HG02678 (cell line): ENCODE measurements at regions not wholly inside any gene's neighbourhood (a gene's known extent, or its start where the extent isn't known, plus 50 kb on each side); places are given as distances from the start of the nearest gene placed in this dataset.
A peak's percentile ranks its signal among the peaks of the same experiment; 100 is the strongest.
"Not testable (repeated sequence)": the region's sequence is repeated elsewhere in the genome, so short reads cannot be mapped to it uniquely, and the experiment has no call there.

Source experiments
- ATAC-seq: cut with Tn5 transposase; IDR thresholded peaks from one replicate; pipeline ENCODE4 v1.9.1; 2021; ENCODE audit warnings: mild to moderate bottlenecking, moderate library complexity; ENCODE audit not compliant: unreplicated experiment

DNA sequence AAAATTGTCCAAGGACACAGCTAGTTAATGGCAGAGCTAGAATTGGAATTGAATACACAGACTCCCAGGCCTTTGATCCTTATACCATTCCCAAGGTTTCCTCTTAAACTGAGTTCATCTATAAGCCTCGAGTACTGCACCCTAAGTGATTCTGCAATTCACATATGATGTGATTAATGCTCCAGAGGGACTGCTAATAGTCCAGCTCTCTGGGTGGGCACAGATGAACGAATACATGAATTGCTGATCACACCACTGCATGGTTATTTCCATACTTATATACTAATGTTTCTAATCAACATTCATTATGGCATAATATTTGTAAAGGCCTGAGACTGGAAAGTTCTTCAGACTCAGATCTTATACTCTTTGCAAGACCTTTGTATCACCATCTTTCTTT lies 101.8 kb downstream of the NUFIP1 start:
- no peak for ATAC-seq

GRCh38 chr13:44884076-44884729 lies 105.1 kb downstream of the NUFIP1 start:
- ATAC-seq = no peak

DNA sequence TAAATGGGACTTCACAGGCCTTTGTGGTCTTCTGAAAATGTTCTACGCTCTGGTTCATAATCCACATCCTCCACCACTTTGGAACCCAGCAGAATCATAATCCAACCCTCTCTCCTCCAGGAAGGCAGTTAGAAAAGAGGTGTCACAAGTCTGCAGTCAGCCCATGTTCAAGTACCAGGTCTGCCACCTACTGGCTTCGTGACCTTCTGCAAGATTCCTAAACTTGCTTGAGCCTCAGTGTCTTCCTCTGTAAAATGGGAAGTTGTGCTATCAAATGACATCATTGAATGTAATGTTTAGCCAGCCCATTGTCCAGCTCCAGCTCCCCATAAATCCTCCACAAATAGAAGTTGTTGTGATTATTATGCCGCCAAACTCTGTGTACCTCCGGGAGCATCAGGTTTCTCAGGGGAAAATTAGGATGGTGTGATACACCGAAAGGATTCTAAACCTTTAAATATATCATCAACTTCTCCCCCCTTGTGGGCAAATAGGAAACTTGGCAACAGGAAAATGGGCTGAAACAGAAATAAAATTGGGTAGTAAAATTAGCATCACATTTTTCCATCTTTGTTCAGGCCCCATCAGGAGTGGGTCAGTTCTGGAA lies 109.7 kb downstream of the NUFIP1 start:
- ATAC-seq = no peak

GRCh38 chr13:44876782-44877324 lies 112.4 kb downstream of the NUFIP1 start:
- ATAC-seq = no peak

- ATAC-seq = no peak
Measured at GRCh38 chr13:44874886-44875630, 114.2 kb downstream of the NUFIP1 start.

GRCh38 chr13:44874176-44874575 lies 115.1 kb downstream of the NUFIP1 start:
- ATAC-seq = no peak

- no peak for ATAC-seq
Measured at GRCh38 chr13:44873461-44873860, 115.8 kb downstream of the NUFIP1 start.

DNA sequence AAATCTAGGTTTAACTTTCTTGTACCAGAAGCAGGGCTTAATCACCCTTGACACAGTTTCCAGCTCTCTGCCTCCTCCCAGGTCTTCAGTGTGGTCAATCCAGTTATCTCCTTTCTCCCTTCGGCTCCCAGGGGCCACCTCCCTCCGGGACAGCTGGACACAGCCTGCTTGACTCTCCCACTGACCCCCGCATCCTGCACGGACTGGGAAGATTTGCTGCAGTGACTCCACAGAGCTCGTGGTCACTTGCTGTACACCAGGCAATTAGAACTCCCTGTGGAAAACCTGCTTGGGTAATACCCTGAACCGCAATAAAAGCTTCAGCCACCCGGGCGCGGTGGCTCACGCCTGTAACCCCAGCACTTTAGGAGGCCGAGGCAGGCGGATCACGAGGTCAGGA lies 116.5 kb downstream of the NUFIP1 start:
- no peak for ATAC-seq

- ATAC-seq = no peak
Measured at GRCh38 chr13:44870456-44870929, 118.8 kb downstream of the NUFIP1 start.

DNA sequence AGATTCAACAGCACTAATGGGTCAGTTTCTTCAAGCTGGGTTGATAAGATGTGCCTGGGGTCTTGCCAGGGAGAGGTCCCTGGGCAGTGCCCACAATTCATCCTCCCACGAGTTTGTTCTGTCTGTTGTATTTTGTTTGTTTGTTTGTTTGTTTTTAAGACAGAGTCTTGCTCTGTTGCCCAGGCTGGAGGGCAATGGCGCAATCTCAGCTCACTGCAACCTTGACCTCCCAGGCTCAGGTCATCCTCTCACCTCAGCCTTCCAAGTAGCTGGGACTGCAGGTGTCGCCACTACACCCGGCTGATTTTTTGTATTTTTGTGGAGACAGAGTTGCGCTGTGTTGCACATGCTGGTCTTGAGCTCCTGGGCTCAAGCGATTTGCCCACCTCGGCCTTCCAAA lies 120.1 kb downstream of the NUFIP1 start:
- no peak for ATAC-seq

DNA sequence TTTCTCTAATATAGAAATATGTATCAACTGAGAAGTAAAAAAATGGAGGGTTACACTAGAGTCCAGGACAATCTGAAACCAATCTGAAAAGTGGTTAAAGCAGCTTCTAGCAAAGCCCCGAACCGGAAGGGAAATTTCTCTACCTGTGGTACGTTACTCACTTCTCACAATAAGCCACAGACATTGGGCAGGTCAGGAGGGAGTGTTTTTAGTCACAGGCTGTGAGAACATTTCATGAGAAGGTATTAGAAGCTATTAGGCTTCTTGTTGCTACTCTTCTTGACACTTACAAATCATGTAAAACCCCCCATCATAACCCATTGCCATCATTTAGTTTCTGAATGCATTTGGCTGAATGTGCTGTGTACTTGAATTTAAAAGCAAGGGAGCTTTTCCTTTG lies 120.9 kb downstream of the NUFIP1 start:
- peak; percentile 76 for ATAC-seq

DNA sequence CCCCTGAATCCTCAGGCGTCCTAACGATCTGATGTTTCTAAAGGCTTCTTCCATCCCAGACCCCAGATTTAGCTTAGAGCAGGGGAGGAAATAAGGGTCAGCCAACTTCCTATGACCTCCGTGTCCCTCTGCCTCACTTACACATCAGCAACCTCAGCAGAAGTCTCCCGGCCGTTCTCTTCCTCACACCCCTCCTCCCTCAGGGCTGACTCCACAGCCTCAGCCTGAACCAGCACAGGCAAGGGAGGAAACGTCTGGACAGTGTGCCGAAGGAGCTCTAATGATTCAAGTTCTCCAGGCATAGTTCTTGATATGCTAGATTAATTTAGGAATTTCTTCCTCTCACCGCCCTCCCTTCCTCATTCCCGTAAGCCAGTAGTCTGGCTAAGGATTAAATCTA lies 121.4 kb downstream of the NUFIP1 start:
- ATAC-seq = no peak

GRCh38 chr13:44866411-44866911 lies 122.8 kb downstream of the NUFIP1 start:
- no peak for ATAC-seq

GRCh38 chr13:44865722-44866410 lies 123.4 kb downstream of the NUFIP1 start:
- no peak for ATAC-seq

DNA sequence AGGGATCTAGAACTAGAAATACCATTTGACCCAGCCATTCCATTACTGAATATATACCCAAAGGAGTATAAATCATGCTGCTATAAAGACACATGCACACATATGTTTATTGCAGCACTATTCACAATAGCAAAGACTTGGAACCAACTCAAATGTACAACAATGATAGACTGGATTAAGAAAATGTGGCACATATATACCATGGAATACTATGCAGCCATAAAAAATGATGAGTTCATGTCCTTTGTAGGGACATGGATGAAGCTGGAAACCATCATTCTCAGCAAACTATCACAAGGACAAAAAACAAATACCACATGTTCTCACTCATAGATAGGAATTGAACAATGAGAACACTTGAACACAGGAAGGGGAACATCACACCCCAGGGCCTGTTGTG lies 125.6 kb downstream of the NUFIP1 start:
- ATAC-seq = not testable (repeated sequence)

DNA sequence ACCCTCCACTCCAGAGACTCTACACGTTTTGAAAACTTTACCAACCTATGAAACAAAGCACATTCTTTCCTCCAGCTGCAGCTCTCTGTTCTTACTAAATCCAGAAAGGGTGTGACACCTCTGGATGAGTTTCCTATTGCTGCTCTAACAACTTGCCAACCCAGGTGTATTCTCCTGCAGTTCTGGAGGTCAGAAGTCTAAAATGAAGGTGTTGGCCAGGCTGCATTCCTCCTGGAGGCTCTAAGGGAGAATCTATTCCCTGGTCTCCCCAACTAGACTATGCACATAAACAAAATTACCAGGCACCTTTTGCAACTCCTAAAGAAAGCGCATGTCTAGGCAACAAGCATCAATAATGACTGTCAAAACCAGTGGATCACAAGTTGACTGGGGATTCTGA lies 128.8 kb downstream of the NUFIP1 start:
- ATAC-seq = no peak

DNA sequence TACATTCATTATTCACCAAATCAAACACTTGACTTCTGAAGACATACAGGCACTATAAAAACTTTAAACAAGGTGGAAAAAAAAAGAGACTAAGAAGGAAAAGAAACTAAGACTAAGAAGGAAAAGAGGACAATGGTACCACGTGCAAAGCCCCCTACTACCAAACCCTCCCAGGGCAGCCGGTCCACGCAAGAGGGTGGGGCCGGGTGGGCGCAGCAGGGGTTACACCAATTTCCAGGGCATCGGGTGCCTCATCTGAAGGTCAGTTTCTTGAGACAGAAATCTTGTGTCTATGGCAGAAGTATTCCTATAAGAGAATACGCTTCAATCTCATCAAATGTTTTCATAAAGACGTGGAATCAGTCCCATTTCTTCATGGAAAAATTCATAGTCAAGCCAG lies 131.5 kb downstream of the NUFIP1 start:
- ATAC-seq = no peak

GRCh38 chr13:44857061-44857460 lies 132.2 kb downstream of the NUFIP1 start:
- ATAC-seq = no peak

GRCh38 chr13:44855860-44856259 lies 133.4 kb downstream of the NUFIP1 start:
- no peak for ATAC-seq

GRCh38 chr13:44854313-44855060 lies 134.8 kb downstream of the NUFIP1 start:
- no peak for ATAC-seq
